ENCODE measurements at regions not wholly inside any gene's neighbourhood (a gene's known extent, or its start where the extent isn't known, plus 50 kb on each side); places are given as distances from the start of the nearest gene placed in this dataset.

DNA sequence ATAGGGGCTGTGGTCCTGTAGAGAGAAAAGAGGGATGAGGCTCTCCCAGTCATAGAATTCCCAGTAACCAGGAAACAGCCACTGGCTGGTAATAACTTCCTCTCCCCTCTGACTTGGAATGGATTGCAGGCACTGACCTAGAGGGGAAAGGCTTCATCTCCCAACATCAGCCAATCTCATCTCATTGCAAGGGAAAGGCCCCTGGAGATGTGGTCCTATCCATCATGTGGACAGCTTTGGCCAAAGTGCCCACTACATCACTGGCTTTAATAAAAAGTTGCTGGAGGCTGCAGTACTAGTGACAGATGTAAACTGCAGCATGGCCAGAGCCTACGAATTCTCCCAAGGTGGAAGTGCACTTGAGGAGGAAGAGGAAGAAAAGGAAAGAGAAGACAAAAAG is 820.5 kb upstream of the CELF4 start:
- TF ChIP-seq ARNT (IDR thresholded peaks at IDR 0.05) (no peak), CTBP1 (IDR thresholded peaks at IDR 0.05; ENCODE audit: borderline replicate concordance) (no peak), BHLHE40 (IDR thresholded peaks at IDR 0.05; ENCODE audit: borderline replicate concordance) (no peak), LEF1 (IDR thresholded peaks at IDR 0.05; ENCODE audit: borderline replicate concordance) (no peak), ELF4 (IDR thresholded peaks at IDR 0.05) (no peak), NFRKB (IDR thresholded peaks at IDR 0.05) (no peak), HDGF (IDR thresholded peaks at IDR 0.05; ENCODE audit: borderline replicate concordance) (no peak), SP1 (IDR thresholded peaks at IDR 0.05) (no peak), L3MBTL2 (conservative IDR thresholded peaks at IDR 0.05) (no peak), FOXK2 (IDR thresholded peaks at IDR 0.05) (no peak), SUZ12 (IDR thresholded peaks at IDR 0.05) (no peak), ZNF384 (IDR thresholded peaks at IDR 0.05) (no peak), TARDBP (IDR thresholded peaks at IDR 0.05) (no peak), FOXA1 (IDR thresholded peaks at IDR 0.05) (no peak), FOXM1 (IDR thresholded peaks at IDR 0.05; ENCODE audit: borderline replicate concordance) (no peak)
- TF ChIP-seq, protein P1, sequence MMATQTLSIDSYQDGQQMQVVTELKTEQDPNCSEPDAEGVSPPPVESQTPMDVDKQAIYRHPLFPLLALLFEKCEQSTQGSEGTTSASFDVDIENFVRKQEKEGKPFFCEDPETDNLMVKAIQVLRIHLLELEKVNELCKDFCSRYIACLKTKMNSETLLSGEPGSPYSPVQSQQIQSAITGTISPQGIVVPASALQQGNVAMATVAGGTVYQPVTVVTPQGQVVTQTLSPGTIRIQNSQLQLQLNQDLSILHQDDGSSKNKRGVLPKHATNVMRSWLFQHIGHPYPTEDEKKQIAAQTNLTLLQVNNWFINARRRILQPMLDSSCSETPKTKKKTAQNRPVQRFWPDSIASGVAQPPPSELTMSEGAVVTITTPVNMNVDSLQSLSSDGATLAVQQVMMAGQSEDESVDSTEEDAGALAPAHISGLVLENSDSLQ (IDR thresholded peaks at IDR 0.05), result no peak
- DNase-seq (ENCODE audit: extremely low spot score), result no peak
- ChIA-PET CTCF (no interaction called here), POLR2A (no interaction called here)

DNA sequence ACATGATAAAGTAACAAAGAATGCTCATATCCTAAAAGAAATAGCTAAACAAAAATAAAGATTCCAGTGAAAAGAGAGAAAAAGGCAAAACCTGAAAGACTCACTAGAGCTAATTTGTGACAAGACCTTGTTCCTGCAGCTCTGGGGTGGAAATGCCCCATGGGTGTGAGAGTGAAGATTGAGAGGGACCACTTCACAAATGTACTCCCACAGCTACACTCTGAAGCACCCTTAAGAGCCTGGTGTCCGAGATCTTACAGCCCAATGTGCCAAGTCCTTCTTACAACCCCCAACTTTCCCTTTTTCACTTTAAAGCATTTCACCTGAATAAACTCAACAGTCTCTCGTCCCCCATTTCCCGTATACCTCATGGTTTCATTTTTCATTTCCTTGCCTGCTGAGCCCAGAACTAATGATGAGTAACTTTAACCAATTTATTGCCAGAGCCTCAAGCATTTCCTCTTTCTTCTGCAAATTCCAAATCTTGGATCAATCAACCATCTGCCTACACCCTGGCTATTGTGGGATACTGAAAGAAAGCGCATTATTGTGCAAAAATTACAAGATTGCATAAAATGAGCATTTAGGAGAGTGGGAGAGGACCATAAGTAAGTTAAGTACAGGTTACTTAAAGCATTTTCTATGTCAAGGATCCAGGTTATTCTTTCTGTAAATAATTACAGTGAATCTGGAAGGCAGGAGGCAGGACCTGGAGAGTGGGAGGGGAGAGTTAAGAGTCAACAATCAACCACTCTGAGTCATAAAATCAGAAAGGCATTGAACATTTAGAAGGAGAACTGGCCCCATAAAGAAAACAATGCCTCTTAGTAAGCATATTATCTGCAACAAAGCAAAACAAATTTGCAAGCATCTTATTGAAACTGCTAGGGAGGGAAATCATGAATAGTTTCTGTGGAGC is 804.4 kb upstream of the CELF4 start:
- POLR2A ChIA-PET, result no interaction called here
- TF ChIP-seq L3MBTL2 (conservative IDR thresholded peaks at IDR 0.05) (no peak), ARNT (IDR thresholded peaks at IDR 0.05) (no peak), FOXK2 (IDR thresholded peaks at IDR 0.05) (no peak), FOXM1 (IDR thresholded peaks at IDR 0.05; ENCODE audit: borderline replicate concordance) (no peak), LEF1 (IDR thresholded peaks at IDR 0.05; ENCODE audit: borderline replicate concordance) (no peak), BHLHE40 (IDR thresholded peaks at IDR 0.05; ENCODE audit: borderline replicate concordance) (no peak), SP1 (IDR thresholded peaks at IDR 0.05) (no peak), CTBP1 (IDR thresholded peaks at IDR 0.05; ENCODE audit: borderline replicate concordance) (no peak), SUZ12 (IDR thresholded peaks at IDR 0.05) (no peak), NFRKB (IDR thresholded peaks at IDR 0.05) (no peak), HDGF (IDR thresholded peaks at IDR 0.05; ENCODE audit: borderline replicate concordance) (no peak)
- CTCF ChIA-PET, result no interaction called here
- DNase-seq (ENCODE audit: extremely low spot score), result no peak

DNA sequence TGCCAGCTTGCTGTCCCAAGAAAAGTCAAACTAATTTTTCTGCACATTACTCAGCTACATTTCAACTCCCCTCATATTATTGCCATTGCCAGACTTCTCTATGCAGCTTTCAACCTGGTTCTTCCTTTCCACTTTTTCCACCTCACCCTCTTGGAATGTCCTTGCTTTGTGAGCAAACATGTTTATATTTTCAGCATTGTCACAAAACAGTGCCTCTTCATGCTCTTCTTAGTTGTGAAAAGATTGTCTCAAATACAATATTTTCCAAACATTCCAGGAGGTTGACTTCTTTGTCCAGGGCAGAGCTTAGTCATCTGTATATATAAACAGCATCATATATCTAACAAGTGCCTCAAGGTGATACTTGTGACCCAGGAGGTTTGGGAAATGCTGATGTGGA is 803.3 kb upstream of the CELF4 start:
- ChIA-PET POLR2A (no interaction called here), CTCF (interaction anchor here (0.5 kb wide), 1 partner anchor 322 kb away, joined by 6 read pairs; no protein-coding TSS in a partner anchor)
- no peak for DNase-seq (ENCODE audit: extremely low spot score)
- TF ChIP-seq HDGF (IDR thresholded peaks at IDR 0.05; ENCODE audit: borderline replicate concordance), result no peak

DNA sequence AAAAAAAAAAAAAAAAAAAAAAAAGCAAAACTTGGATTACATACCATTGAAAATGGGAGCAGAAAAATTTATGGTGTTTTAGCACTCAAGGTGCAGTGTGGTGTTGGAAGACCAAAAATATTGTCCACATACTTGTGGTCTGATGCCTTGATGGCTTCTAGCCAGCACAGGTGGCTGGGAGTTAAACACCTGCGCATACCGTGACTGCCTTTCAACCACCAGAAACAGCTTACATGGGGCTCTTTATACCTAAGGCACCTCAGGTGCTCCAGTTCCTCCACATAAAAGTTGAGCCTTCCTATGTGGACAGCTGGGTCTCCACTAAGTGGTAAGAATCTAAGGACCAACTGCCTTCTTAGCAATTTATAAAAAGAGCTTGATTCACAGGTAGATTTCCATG is 802.6 kb upstream of the CELF4 start:
- ChIA-PET POLR2A (no interaction called here), CTCF (interaction anchor here (0.7 kb wide), 1 partner anchor 444 kb away, joined by 6 read pairs; no protein-coding TSS in a partner anchor)
- no peak for DNase-seq (ENCODE audit: extremely low spot score)
- TF ChIP-seq L3MBTL2 (conservative IDR thresholded peaks at IDR 0.05), result no peak
- TF ChIP-seq FOXK2 (IDR thresholded peaks at IDR 0.05), result no peak
- no peak for TF ChIP-seq LEF1 (IDR thresholded peaks at IDR 0.05; ENCODE audit: borderline replicate concordance)

DNA sequence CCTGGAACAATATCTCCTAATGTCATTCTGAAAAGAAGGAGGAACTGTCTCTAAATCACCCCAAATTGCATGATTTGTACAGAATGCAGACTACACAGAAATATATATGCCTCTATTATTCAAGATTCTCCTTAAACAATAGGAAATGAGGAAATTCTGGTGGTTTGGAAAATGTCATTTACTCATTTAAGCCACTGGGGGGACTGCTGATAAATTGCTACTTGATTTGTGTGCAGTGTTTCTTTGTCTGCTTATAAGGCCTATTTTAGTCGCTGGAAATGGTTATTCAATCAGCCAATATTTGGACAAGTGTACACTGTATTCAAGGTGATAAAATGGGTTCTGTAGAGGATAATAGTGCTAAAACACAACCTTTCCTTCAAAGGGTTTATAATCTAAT is 801.9 kb upstream of the CELF4 start:
- DNase-seq (ENCODE audit: extremely low spot score), result no peak
- no peak for TF ChIP-seq NFRKB (IDR thresholded peaks at IDR 0.05)
- no peak for TF ChIP-seq TARDBP (IDR thresholded peaks at IDR 0.05)
- TF ChIP-seq, protein P1 (IDR thresholded peaks at IDR 0.05), result no peak
- TF ChIP-seq SUZ12 (IDR thresholded peaks at IDR 0.05), result no peak
- TF ChIP-seq ARNT (IDR thresholded peaks at IDR 0.05), result no peak
- no peak for TF ChIP-seq HDGF (IDR thresholded peaks at IDR 0.05; ENCODE audit: borderline replicate concordance)
- TF ChIP-seq ELF4 (IDR thresholded peaks at IDR 0.05), result no peak
- TF ChIP-seq FOXA1 (IDR thresholded peaks at IDR 0.05), result no peak
- TF ChIP-seq L3MBTL2 (conservative IDR thresholded peaks at IDR 0.05), result no peak
- TF ChIP-seq BHLHE40 (IDR thresholded peaks at IDR 0.05; ENCODE audit: borderline replicate concordance), result no peak
- no peak for TF ChIP-seq FOXK2 (IDR thresholded peaks at IDR 0.05)
- TF ChIP-seq CTBP1 (IDR thresholded peaks at IDR 0.05; ENCODE audit: borderline replicate concordance), result no peak
- no peak for TF ChIP-seq ZNF384 (IDR thresholded peaks at IDR 0.05)
- ChIA-PET CTCF (interaction anchor here (0.7 kb wide), 1 partner anchor 444 kb away, joined by 6 read pairs; no protein-coding TSS in a partner anchor), POLR2A (no interaction called here)

DNA sequence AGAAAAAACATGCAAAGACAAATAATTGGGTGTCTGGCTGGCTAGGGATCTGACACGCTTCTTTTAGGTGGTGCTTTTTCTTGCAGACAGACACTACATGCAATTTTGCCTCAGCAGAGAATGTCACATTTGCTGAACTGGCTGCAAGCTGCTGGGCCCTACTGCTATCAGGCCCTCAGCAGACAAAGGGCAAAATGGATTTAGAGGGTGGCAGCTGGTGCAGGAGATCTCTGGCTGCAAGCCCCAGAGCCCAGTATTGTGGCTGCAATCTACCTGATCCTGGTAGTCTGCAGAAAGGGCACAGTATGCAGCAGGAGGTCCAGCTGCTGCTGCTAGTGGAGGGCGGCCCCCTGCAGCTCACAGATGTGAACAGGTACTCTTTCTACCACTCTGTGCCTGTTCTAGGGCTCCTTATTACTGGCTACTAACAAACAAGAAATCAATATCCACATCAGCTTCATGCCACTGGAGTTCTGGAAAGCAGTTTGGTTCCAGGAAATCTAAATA is 796.7 kb upstream of the CELF4 start:
- ChIA-PET CTCF (no interaction called here), POLR2A (no interaction called here)
- no peak for TF ChIP-seq TARDBP (IDR thresholded peaks at IDR 0.05)
- no peak for TF ChIP-seq ZNF384 (IDR thresholded peaks at IDR 0.05)
- TF ChIP-seq CTBP1 (IDR thresholded peaks at IDR 0.05; ENCODE audit: borderline replicate concordance), result no peak
- TF ChIP-seq, protein P1 (IDR thresholded peaks at IDR 0.05), result no peak
- TF ChIP-seq LEF1 (IDR thresholded peaks at IDR 0.05; ENCODE audit: borderline replicate concordance), result no peak
- TF ChIP-seq NFRKB (IDR thresholded peaks at IDR 0.05), result no peak
- no peak for TF ChIP-seq HDGF (IDR thresholded peaks at IDR 0.05; ENCODE audit: borderline replicate concordance)
- TF ChIP-seq SP1 (IDR thresholded peaks at IDR 0.05), result no peak
- TF ChIP-seq FOXM1 (IDR thresholded peaks at IDR 0.05; ENCODE audit: borderline replicate concordance), result no peak
- TF ChIP-seq FOXA1 (IDR thresholded peaks at IDR 0.05), result no peak
- no peak for TF ChIP-seq BHLHE40 (IDR thresholded peaks at IDR 0.05; ENCODE audit: borderline replicate concordance)
- TF ChIP-seq FOXK2 (IDR thresholded peaks at IDR 0.05), result no peak
- no peak for TF ChIP-seq L3MBTL2 (conservative IDR thresholded peaks at IDR 0.05)
- no peak for TF ChIP-seq ARNT (IDR thresholded peaks at IDR 0.05)
- TF ChIP-seq SUZ12 (IDR thresholded peaks at IDR 0.05), result no peak
- no peak for TF ChIP-seq ELF4 (IDR thresholded peaks at IDR 0.05)
- no peak for DNase-seq (ENCODE audit: extremely low spot score)

Measured in HEK293T (cell line).